K562 (cell line): ENCODE measurements at regions not wholly inside any gene's neighbourhood (a gene's known extent, or its start where the extent isn't known, plus 50 kb on each side); places are given as distances from the start of the nearest gene placed in this dataset.

Experiments
- CREM ChIP-seq: IDR thresholded peaks from 2 replicates; pipeline ENCODE4 v1.6.1; 2014; ENCODE audit warnings: antibody characterized with exemption, low read depth
- CTBP1 ChIP-seq: fragments of 450-650 bp; IDR thresholded peaks from 2 replicates; pipeline ENCODE4 v1.6.1; 2016; ENCODE audit warnings: borderline replicate concordance
- CTCFL ChIP-seq: IDR thresholded peaks from 2 replicates; pipeline ENCODE4 v1.6.1; 2011; ENCODE audit warnings: borderline replicate concordance, low read depth, mild to moderate bottlenecking, moderate library complexity, low read length; ENCODE audit not compliant: insufficient read depth, poor library complexity, severe bottlenecking
- ESRRA ChIP-seq: fragments of 450-650 bp; IDR thresholded peaks from 2 replicates; pipeline ENCODE4 v1.6.1; 2014; ENCODE audit warnings: low read depth, mild to moderate bottlenecking, moderate library complexity, borderline replicate concordance
- KLF13 ChIP-seq: fragments of 450-650 bp; IDR thresholded peaks from 2 replicates; pipeline ENCODE4 v1.6.1; 2016; ENCODE audit warnings: missing genetic modification characterization, low read depth, mild to moderate bottlenecking, missing compliant biosample characterization, moderate library complexity, borderline replicate concordance
- L3MBTL2 ChIP-seq: fragments of 450-650 bp; IDR thresholded peaks from 2 replicates; pipeline ENCODE4 v1.6.1; 2016; ENCODE audit warnings: mild to moderate bottlenecking, moderate library complexity
- MGA ChIP-seq: fragments of 450-650 bp; IDR thresholded peaks from 2 replicates; pipeline ENCODE4 v1.6.1; 2016; ENCODE audit warnings: mild to moderate bottlenecking, moderate library complexity
- NRF1 ChIP-seq, 2 experiments: fragments of 450-650 bp; IDR thresholded peaks in 1 of 2; conservative IDR thresholded peaks in 1 of 2; 2 replicates each; pipeline ENCODE4 v1.6.1; 2014; ENCODE audit warnings: mild to moderate bottlenecking in 2 of 2
- POLR2A ChIP-seq: fragments of 450-650 bp; conservative IDR thresholded peaks from 2 replicates; pipeline ENCODE4 v1.6.1; 2016
- RBBP5 ChIP-seq: fragments of 200-600 bp; sonication (generic); IDR thresholded peaks from 2 replicates; pipeline ENCODE4 v1.6.1; 2012; ENCODE audit warnings: borderline replicate concordance, mild to moderate bottlenecking, low read length, control low read depth, inconsistent platforms; ENCODE audit not compliant: insufficient read depth, poor library complexity, severe bottlenecking
- SAFB ChIP-seq: fragments of 200-400 bp; formaldehyde crosslinking; IDR thresholded peaks from 2 replicates; pipeline ENCODE4 v1.6.1; 2017; ENCODE audit warnings: low read depth, low read length, borderline replicate concordance
- SMAD2 ChIP-seq: fragments of 150-350 bp; IDR thresholded peaks from 2 replicates; pipeline ENCODE4 v1.6.1; 2014; ENCODE audit warnings: low read depth, mild to moderate bottlenecking, low read length
- SMARCA5 ChIP-seq: fragments of 450-650 bp; IDR thresholded peaks from 2 replicates; pipeline ENCODE4 v1.6.1; 2016
- TAF9B ChIP-seq: fragments of 450-650 bp; IDR thresholded peaks from 2 replicates; pipeline ENCODE4 v1.6.1; 2018; ENCODE audit warnings: mild to moderate bottlenecking; ENCODE audit not compliant: partially characterized antibody

- peak; percentile 75; the same call in 1 of the 2 replicates for TF ChIP-seq SMARCA5
- no peak for TF ChIP-seq TAF9B
- no peak for TF ChIP-seq RBBP5
- TF ChIP-seq ESRRA: peak; percentile 55; the same call in 1 of the 2 replicates
- peak in 1 of 2 experiments; percentile 40; a peak in 2 of 4 replicates for TF ChIP-seq NRF1 (conservative IDR thresholded peaks at IDR 0.05 in 1 of 2, IDR thresholded peaks at IDR 0.05 in 1 of 2)
- TF ChIP-seq MGA: 0 out of 2 replicates have a peak, but pooled peaks have one; percentile 20
- no peak for TF ChIP-seq CTCFL
- TF ChIP-seq SMAD2: no peak
- 0 out of 2 replicates have a peak, but pooled peaks have one; percentile 7 for TF ChIP-seq L3MBTL2
- 0 out of 2 replicates have a peak, but pooled peaks have one; percentile 54 for TF ChIP-seq KLF13 (tag)
- TF ChIP-seq CREM: peak; percentile 30
- TF ChIP-seq POLR2A: no peak
- peak; percentile 43; the same call in 1 of the 2 replicates for TF ChIP-seq SAFB
- TF ChIP-seq CTBP1: peak; percentile 44
These were observed 60.2 kb upstream of the ID3 start (continued) for GRCh38 chr1:23619299-23620188.
